ENCODE measurements at regions not wholly inside any gene's neighbourhood (a gene's known extent, or its start where the extent isn't known, plus 50 kb on each side); places are given as distances from the start of the nearest gene placed in this dataset.

- DNase-seq (ENCODE audit: low spot score): peak; percentile 44
- H3K9me3 ChIP-seq (ENCODE audit: control insufficient read depth in 4 of 4, low read length in 3 of 4): no peaks in the 10 kb centered on the region
- H3K4me3 ChIP-seq (ENCODE audit: low read depth in 1 of 3, low read length in 3 of 3): no peak overlapping the region
- 36% methylated on average over 7 of the region's 7 CpGs for WGBS
- H3K27ac ChIP-seq (ENCODE audit: low read depth in 1 of 2, low read length in 2 of 2): no peak overlapping the region
- TF ChIP-seq HNF4A (conservative IDR thresholded peaks at IDR 0.05) (no peak), CTCF (IDR thresholded peaks at IDR 0.05; ENCODE audit: low read depth, low read length, missing input control) (peak; percentile 59), RAD21 (IDR thresholded peaks at IDR 0.05) (peak; percentile 73 to 74)
- no peaks in the 10 kb centered on the region for H3K27me3 ChIP-seq (ENCODE audit: control insufficient read depth in 4 of 4, insufficient read depth in 4 of 4, low read length in 3 of 4)
- no peaks in the 10 kb centered on the region for H3K36me3 ChIP-seq (ENCODE audit: control insufficient read depth in 4 of 4, insufficient read depth in 3 of 4, low read depth in 1 of 4, low read length in 3 of 4)
- H3K4me1 ChIP-seq (ENCODE audit: control insufficient read depth in 4 of 4, insufficient read depth in 4 of 4, low read length in 3 of 4): no peaks in the 10 kb centered on the region
- H3K9ac ChIP-seq (ENCODE audit: low read depth in 1 of 2, low read length in 2 of 2): no peak overlapping the region
Measured at GRCh38 chr13:62512194-62513141, 1096.8 kb upstream of the PCDH20 start.

- WGBS: 38% methylated on average over 2 of the region's 2 CpGs
- Histone ChIP-seq H3K27ac (ENCODE audit: low read depth in 1 of 2, low read length in 2 of 2) (no peak overlapping the region), H3K27me3 (ENCODE audit: control insufficient read depth in 4 of 4, insufficient read depth in 4 of 4, low read length in 3 of 4) (no peaks in the 10 kb centered on the region)
Measured at GRCh38 chr13:62510906-62511655, 1095.4 kb upstream of the PCDH20 start.

More at GRCh38 chr13:62510906-62511655, 1095.4 kb upstream of the PCDH20 start:
- Histone ChIP-seq H3K36me3 (ENCODE audit: control insufficient read depth in 4 of 4, insufficient read depth in 3 of 4, low read depth in 1 of 4, low read length in 3 of 4) (no peaks in the 10 kb centered on the region), H3K9ac (ENCODE audit: low read depth in 1 of 2, low read length in 2 of 2) (no peak overlapping the region), H3K4me1 (ENCODE audit: control insufficient read depth in 4 of 4, insufficient read depth in 4 of 4, low read length in 3 of 4) (no peaks in the 10 kb centered on the region), H3K9me3 (ENCODE audit: control insufficient read depth in 4 of 4, low read length in 3 of 4) (no peaks in the 10 kb centered on the region), H3K4me3 (ENCODE audit: low read depth in 1 of 3, low read length in 3 of 3) (no peak overlapping the region)
- TF ChIP-seq TAF1 (conservative IDR thresholded peaks at IDR 0.05) (no peak), CTCF (IDR thresholded peaks at IDR 0.05; ENCODE audit: low read depth, low read length, missing input control) (no peak), GABPA (IDR thresholded peaks at IDR 0.05 in 1 of 2, conservative IDR thresholded peaks at IDR 0.05 in 1 of 2) (no peak), ATF3 (IDR thresholded peaks at IDR 0.05) (no peak), EGR1 (IDR thresholded peaks at IDR 0.05; ENCODE audit: low read depth in 2 of 2) (no peak), FOXA2 (IDR thresholded peaks at IDR 0.05) (no peak), SP1 (IDR thresholded peaks at IDR 0.05) (no peak), HNF4A (conservative IDR thresholded peaks at IDR 0.05) (no peak), RXRA (IDR thresholded peaks at IDR 0.05) (no peak), HNF4G (IDR thresholded peaks at IDR 0.05) (no peak), RAD21 (IDR thresholded peaks at IDR 0.05) (no peak), JUND (IDR thresholded peaks at IDR 0.05) (no peak), NR2F2 (IDR thresholded peaks at IDR 0.05) (no peak), REST (IDR thresholded peaks at IDR 0.05) (no peak), MAX (IDR thresholded peaks at IDR 0.05) (no peak), ZBTB33 (IDR thresholded peaks at IDR 0.05) (no peak), YY1 (IDR thresholded peaks at IDR 0.05) (no peak), FOXA1 (IDR thresholded peaks at IDR 0.05) (no peak)
- DNase-seq (ENCODE audit: low spot score): no peak

Measured in liver (tissue), 8 donors.